RWPE2 (cell line): ENCODE measurements at regions not wholly inside any gene's neighbourhood (a gene's known extent, or its start where the extent isn't known, plus 50 kb on each side); places are given as distances from the start of the nearest gene placed in this dataset.
A peak's percentile ranks its signal among the peaks of the same experiment; 100 is the strongest.

ENCODE experiments used
- ATAC-seq: fragments of 200-7000 bp; cut with Tn5 transposase; 3 replicates; pipeline ENCODE4 v1.9.1; 2021; ENCODE audit warnings: low read depth
- DNase-seq: peaks from one replicate; pipeline ENCODE4 v3.0.0-alpha.2; 2020; ENCODE audit warnings: low spot score
- H3K27ac ChIP-seq: fragments of 450-650 bp; 2 replicates; pipeline ENCODE4 v1.5.1; 2017; ENCODE audit warnings: mild to moderate bottlenecking; ENCODE audit not compliant: poor library complexity, severe bottlenecking
- H3K27me3 ChIP-seq: fragments of 250-450 bp; sonication (Bioruptor Pico); 2 replicates; pipeline ENCODE4 v1.5.1; 2021; ENCODE audit warnings: mild to moderate bottlenecking, moderate library complexity; ENCODE audit not compliant: insufficient read depth, poor library complexity, severe bottlenecking
- H3K36me3 ChIP-seq: fragments of 250-450 bp; sonication (Bioruptor Pico); 2 replicates; pipeline ENCODE4 v1.5.1; 2020; ENCODE audit warnings: low read depth, mild to moderate bottlenecking, moderate library complexity
- H3K4me1 ChIP-seq: fragments of 250-450 bp; sonication (Bioruptor Pico); 2 replicates; pipeline ENCODE4 v1.5.1; 2021; ENCODE audit warnings: mild to moderate bottlenecking, moderate library complexity; ENCODE audit not compliant: insufficient read depth, poor library complexity, severe bottlenecking
- H3K4me3 ChIP-seq: fragments of 250-450 bp; sonication (Bioruptor Pico); 2 replicates; pipeline ENCODE4 v1.5.1; 2021; ENCODE audit warnings: mild to moderate bottlenecking, moderate library complexity; ENCODE audit not compliant: severe bottlenecking
- H3K9me3 ChIP-seq: fragments of 250-450 bp; sonication (Bioruptor Pico); 2 replicates; pipeline ENCODE4 v1.5.1; 2021; ENCODE audit warnings: mild to moderate bottlenecking, moderate library complexity; ENCODE audit not compliant: severe bottlenecking
- TF ChIP-seq, protein P1 (sequence below): fragments of 450-650 bp; IDR thresholded peaks from one replicate; pipeline ENCODE4 v1.5.1; 2017; ENCODE audit warnings: mild to moderate bottlenecking, moderate library complexity; ENCODE audit not compliant: poor library complexity, severe bottlenecking

DNA sequence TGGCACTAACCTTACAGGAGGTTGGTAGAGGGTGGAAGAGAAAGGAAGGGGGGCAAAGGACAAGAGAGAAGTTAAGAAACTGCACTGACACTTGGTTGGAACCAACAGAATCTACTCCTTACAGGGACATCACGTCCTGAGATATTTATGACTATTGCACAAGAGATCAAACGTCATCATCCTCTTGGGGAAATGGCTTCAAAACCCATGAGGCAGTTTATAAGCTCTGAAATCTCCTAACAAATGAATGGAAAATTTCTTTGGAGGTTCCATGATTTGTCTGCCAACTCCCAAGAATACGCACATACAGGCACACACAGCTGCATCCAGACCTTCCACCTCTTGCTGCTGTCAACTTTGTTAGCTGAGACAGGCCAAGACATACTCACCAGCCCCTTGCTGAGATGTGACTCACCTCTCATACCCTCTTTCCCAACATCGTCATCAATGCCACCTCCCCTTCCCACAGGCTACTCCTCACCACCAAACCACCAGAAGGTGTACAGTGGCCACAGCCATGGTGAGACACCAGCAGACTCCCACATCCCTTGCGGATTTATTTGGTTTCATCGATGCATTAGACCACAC lies 135.5 kb downstream of the SETD4 start:
- H3K27me3 ChIP-seq: no peaks in the 10 kb centered on the region
- TF ChIP-seq, protein P1, sequence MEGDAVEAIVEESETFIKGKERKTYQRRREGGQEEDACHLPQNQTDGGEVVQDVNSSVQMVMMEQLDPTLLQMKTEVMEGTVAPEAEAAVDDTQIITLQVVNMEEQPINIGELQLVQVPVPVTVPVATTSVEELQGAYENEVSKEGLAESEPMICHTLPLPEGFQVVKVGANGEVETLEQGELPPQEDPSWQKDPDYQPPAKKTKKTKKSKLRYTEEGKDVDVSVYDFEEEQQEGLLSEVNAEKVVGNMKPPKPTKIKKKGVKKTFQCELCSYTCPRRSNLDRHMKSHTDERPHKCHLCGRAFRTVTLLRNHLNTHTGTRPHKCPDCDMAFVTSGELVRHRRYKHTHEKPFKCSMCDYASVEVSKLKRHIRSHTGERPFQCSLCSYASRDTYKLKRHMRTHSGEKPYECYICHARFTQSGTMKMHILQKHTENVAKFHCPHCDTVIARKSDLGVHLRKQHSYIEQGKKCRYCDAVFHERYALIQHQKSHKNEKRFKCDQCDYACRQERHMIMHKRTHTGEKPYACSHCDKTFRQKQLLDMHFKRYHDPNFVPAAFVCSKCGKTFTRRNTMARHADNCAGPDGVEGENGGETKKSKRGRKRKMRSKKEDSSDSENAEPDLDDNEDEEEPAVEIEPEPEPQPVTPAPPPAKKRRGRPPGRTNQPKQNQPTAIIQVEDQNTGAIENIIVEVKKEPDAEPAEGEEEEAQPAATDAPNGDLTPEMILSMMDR: no peak
- ATAC-seq (peak; percentile 68), DNase-seq (no peak)
- H3K36me3 ChIP-seq: no peaks in the 10 kb centered on the region
- no peak overlapping the region for H3K4me3 ChIP-seq
- H3K4me1 ChIP-seq: no peaks in the 10 kb centered on the region
- H3K9me3 ChIP-seq: no peaks in the 10 kb centered on the region
- H3K27ac ChIP-seq: no peak overlapping the region

DNA sequence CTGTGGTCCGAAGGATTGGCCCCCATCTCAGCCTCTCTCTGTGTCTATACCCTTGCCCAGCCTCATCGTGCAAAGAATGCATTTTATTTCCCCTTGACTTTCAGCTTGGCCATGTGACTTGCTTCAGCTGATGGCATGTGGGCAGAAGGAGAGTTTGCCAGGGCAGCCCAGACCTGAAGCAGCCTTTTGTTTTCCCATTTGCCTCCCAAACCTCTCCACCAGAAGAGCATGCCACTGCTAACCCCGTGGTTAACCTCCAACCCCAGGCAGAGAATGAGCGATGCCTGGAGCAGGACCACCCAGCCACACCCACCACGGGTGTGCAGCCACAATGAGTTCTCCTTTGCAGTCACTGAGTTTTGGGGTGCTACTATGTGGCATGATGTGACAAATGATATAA lies 136.4 kb downstream of the SETD4 start:
- TF ChIP-seq, protein P1: no peak
- DNase-seq (no peak), ATAC-seq (no peak)
- H3K9me3 ChIP-seq: no peaks in the 10 kb centered on the region
- H3K27ac ChIP-seq: no peak overlapping the region
- H3K27me3 ChIP-seq: no peaks in the 10 kb centered on the region
- no peaks in the 10 kb centered on the region for H3K36me3 ChIP-seq
- no peak overlapping the region for H3K4me3 ChIP-seq
- no peaks in the 10 kb centered on the region for H3K4me1 ChIP-seq

DNA sequence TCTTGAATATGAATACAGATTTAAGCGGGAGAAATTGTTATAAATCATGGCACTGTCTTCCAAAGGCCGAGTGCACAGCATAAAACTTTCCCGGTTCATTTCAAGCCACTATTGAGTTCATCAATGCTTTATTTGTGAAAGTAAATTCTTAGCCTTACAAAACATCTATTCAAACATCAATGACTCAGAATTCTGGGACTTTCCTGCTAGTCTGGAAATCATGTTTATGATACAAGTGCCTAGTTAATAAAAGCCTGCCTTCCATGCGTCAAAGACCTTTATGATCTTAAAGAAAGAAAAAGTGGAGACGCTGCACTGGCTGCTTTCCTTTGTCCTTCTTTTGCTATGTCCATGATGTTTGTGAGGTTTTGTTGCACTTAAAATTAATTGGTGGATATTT lies 137.7 kb downstream of the SETD4 start:
- Histone ChIP-seq H3K36me3 (no peaks in the 10 kb centered on the region), H3K27ac (no peak overlapping the region), H3K4me3 (no peak overlapping the region), H3K27me3 (no peaks in the 10 kb centered on the region), H3K4me1 (no peaks in the 10 kb centered on the region), H3K9me3 (no peaks in the 10 kb centered on the region)
- TF ChIP-seq, protein P1: no peak
- ATAC-seq (0 out of 3 replicates have a peak, but pooled peaks have one; percentile 17), DNase-seq (no peak)

DNA sequence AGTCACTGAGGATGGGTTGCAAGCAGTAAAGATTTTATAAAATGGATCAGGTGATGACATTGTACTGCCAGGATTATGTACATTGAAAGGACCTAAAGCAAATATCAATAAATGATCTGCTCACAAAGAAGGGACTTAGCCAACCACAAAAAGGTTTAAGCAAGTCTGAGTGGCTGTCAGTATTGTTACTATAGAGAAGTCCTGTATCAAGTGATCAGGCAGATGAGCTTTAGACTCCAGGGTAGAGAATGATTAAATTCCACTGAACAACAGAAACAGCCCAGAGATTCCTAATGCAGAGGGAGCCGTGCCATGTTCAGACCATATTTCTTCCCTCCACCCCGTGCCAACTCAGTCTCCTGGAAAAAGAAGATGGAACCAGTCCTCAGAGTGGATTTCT lies 138.9 kb downstream of the SETD4 start:
- Histone ChIP-seq H3K27ac (no peak overlapping the region), H3K4me1 (no peaks in the 10 kb centered on the region), H3K27me3 (no peaks in the 10 kb centered on the region), H3K4me3 (no peak overlapping the region), H3K9me3 (no peaks in the 10 kb centered on the region), H3K36me3 (no peaks in the 10 kb centered on the region)
- TF ChIP-seq, protein P1: no peak
- DNase-seq (no peak), ATAC-seq (no peak)

DNA sequence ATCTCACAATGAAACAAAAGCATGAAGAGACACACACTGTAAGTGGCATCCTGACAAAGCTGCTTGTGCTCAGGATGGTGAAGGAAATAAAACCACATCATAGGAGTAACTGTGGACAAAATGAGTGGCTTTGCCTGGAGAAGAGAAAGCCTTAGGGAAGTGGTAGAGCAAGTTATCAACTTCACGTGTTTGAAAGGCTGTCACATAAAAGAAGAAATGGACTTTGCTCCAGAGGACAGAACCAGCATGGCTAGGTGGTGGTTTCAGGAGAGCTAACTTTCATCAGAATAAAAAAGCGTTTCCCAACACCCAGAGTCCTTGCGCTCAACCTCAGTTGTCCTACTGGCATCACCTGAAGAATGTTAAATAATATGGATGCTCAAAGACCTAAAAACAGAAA lies 139.9 kb downstream of the SETD4 start:
- no peak for DNase-seq
- TF ChIP-seq, protein P1: no peak
- Histone ChIP-seq H3K4me1 (no peaks in the 10 kb centered on the region), H3K4me3 (no peak overlapping the region), H3K9me3 (peaks cover 2% of the 10 kb centered on the region), H3K27me3 (no peaks in the 10 kb centered on the region), H3K27ac (no peak overlapping the region), H3K36me3 (no peaks in the 10 kb centered on the region)
- no peak for ATAC-seq
